H1 (cell line): ENCODE measurements at regions not wholly inside any gene's neighbourhood (a gene's known extent, or its start where the extent isn't known, plus 50 kb on each side); places are given as distances from the start of the nearest gene placed in this dataset.

ENCODE experiments used
- CBX5 ChIP-seq: fragments of 300-800, 300-1000 bp; sonication (generic); IDR thresholded peaks from 2 replicates; pipeline ENCODE4 v1.7.1; 2016; ENCODE audit warnings: antibody characterized with exemption, low read length, low read depth
- CBX8 ChIP-seq: fragments of 300-800, 300-1000 bp; sonication (generic); IDR thresholded peaks from 2 replicates; pipeline ENCODE4 v1.7.1; 2016; ENCODE audit warnings: low read depth, low read length, borderline replicate concordance
- CHD7 ChIP-seq: fragments of 300-600 bp; sonication (generic); IDR thresholded peaks from 2 replicates; pipeline ENCODE4 v1.7.1; 2012; ENCODE audit warnings: low read length, moderate library complexity, mild to moderate bottlenecking, inconsistent platforms; ENCODE audit not compliant: insufficient replicate concordance
- EP300 ChIP-seq, 2 experiments: IDR thresholded peaks; 1 replicate in 1 of 2; 2 replicates in 1 of 2; pipeline ENCODE4 v1.6.1; 2011 to 2012; ENCODE audit warnings: low read depth in 2 of 2, low read length in 2 of 2, mild to moderate bottlenecking in 2 of 2, borderline replicate concordance in 1 of 2, inconsistent platforms in 1 of 2, moderate library complexity in 1 of 2
- HDAC6 ChIP-seq: IDR thresholded peaks from one replicate; pipeline ENCODE4 v1.7.1; 2012; ENCODE audit warnings: low read depth, mild to moderate bottlenecking, inconsistent platforms, low read length, moderate library complexity

GRCh38 chr18:61618816-61619215 lies 274.0 kb downstream of the RNF152 start (continued):
- TF ChIP-seq CHD7 (no peak), EP300 (IDR thresholded peaks at IDR 0.05; ENCODE audit: borderline replicate concordance in 1 of 2, low read depth in 2 of 2, low read length in 2 of 2) (no peak), HDAC6 (no peak), CBX8 (no peak), CBX5 (no peak)
- TF ChIP-seq, all 59 proteins: peak for 0
